Transverse colon (tissue), 3 donors: ENCODE measurements at regions not wholly inside any gene's neighbourhood (a gene's known extent, or its start where the extent isn't known, plus 50 kb on each side); places are given as distances from the start of the nearest gene placed in this dataset.
"Not testable (repeated sequence)": the region's sequence is repeated elsewhere in the genome, so short reads cannot be mapped to it uniquely, and the experiment has no call there.

Source experiments
- CTCF ChIP-seq, 5 experiments: fragments of 200-600 bp in 3 of 5; fragments of 450-650 bp in 2 of 5; sonication (generic) in 3 of 5; IDR thresholded peaks; 1 replicate in 2 of 5; 2 replicates in 3 of 5; pipeline ENCODE4 v1.5.1; 2016 to 2017; ENCODE audit warnings: antibody characterized with exemption in 5 of 5, inconsistent platforms in 3 of 5, mild to moderate bottlenecking in 2 of 5, moderate library complexity in 1 of 5
- POLR2A ChIP-seq: fragments of 450-650 bp; IDR thresholded peaks from one replicate; pipeline ENCODE4 v1.6.1; 2016; ENCODE audit warnings: antibody characterized with exemption, mild to moderate bottlenecking, moderate library complexity

- not testable (repeated sequence) for TF ChIP-seq POLR2A; CTCF (IDR thresholded peaks at IDR 0.05)
These were observed 125.5 kb upstream of the EPB41L4A start for GRCh38 chr5:112544558-112544957.
